ENCODE measurements at regions not wholly inside any gene's neighbourhood (a gene's known extent, or its start where the extent isn't known, plus 50 kb on each side); places are given as distances from the start of the nearest gene placed in this dataset.
"Not testable (repeated sequence)": the region's sequence is repeated elsewhere in the genome, so short reads cannot be mapped to it uniquely, and the experiment has no call there.

DNA sequence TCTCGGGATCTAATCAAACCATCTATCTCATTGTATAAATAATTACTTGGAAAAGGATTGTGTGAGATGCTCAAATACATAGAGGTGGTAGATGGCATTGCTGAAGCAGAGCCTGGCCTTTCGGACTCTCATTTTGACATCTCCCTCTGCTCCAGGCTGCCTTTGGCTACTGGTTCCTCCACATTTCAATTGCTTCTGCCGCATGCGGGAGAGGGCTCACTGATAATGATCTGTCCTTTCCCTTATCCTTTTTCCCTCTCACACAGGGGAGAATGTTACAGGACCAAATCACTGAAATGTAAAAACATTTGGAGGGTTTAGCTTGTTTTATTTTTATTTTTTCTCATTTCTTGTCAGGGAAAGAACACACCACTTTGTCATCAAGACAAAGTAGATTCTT lies 380.6 kb upstream of the UBE2E3 start:
- no peak for ATAC-seq
- H3K9me3 ChIP-seq = no peaks in the 10 kb centered on the region
- no peak overlapping the region for H3K4me3 ChIP-seq
- H3K27ac ChIP-seq = no peak overlapping the region
- no peaks in the 10 kb centered on the region for H3K36me3 ChIP-seq (replicated peaks in 1 of 2; ENCODE audit: insufficient read depth in 1 of 2, low read depth in 2 of 2)
- 60 to 68% methylated on average over 4 of the region's 4 CpGs for WGBS, 2 donors
- H3K27me3 ChIP-seq = no peaks in the 10 kb centered on the region
- DNase-seq = no peak
- TF ChIP-seq, protein P1, sequence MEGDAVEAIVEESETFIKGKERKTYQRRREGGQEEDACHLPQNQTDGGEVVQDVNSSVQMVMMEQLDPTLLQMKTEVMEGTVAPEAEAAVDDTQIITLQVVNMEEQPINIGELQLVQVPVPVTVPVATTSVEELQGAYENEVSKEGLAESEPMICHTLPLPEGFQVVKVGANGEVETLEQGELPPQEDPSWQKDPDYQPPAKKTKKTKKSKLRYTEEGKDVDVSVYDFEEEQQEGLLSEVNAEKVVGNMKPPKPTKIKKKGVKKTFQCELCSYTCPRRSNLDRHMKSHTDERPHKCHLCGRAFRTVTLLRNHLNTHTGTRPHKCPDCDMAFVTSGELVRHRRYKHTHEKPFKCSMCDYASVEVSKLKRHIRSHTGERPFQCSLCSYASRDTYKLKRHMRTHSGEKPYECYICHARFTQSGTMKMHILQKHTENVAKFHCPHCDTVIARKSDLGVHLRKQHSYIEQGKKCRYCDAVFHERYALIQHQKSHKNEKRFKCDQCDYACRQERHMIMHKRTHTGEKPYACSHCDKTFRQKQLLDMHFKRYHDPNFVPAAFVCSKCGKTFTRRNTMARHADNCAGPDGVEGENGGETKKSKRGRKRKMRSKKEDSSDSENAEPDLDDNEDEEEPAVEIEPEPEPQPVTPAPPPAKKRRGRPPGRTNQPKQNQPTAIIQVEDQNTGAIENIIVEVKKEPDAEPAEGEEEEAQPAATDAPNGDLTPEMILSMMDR (IDR thresholded peaks at IDR 0.05) = no peak
- TF ChIP-seq POLR2A (IDR thresholded peaks at IDR 0.05) = no peak
- intact Hi-C loops (cut with DNase I) = no loop called here
- no peaks in the 10 kb centered on the region for H3K4me1 ChIP-seq

DNA sequence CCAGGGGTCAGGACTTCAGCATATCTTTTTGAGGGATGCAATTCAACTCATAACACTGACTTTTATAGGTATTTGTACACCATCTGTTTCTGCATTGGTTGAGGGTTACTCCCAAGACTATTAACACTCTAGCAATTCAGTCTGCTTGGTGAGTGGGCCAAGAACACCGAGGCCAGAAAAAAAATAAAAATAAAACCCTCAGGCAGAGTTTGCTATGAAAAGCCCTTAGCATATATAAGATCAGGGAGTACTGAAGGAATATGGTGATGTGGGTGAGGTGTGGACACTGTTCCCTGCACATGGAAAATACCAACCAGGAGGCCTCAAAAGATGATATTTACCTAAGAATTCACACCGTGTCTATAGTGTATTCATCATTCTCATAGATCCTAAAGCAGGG lies 383.2 kb upstream of the UBE2E3 start:
- no peaks in the 10 kb centered on the region for H3K4me1 ChIP-seq
- DNase-seq = no peak
- 72 to 78% methylated on average over 2 of the region's 2 CpGs for WGBS, 2 donors
- no peaks in the 10 kb centered on the region for H3K36me3 ChIP-seq (replicated peaks in 1 of 2; ENCODE audit: insufficient read depth in 1 of 2, low read depth in 2 of 2)
- H3K27ac ChIP-seq = no peak overlapping the region
- H3K4me3 ChIP-seq = no peak overlapping the region
- no peak for ATAC-seq
- TF ChIP-seq POLR2A (IDR thresholded peaks at IDR 0.05) = no peak
- TF ChIP-seq, protein P1 (IDR thresholded peaks at IDR 0.05) = no peak
- H3K9me3 ChIP-seq = no peaks in the 10 kb centered on the region
- intact Hi-C loops (cut with DNase I) = no loop called here
- H3K27me3 ChIP-seq = no peaks in the 10 kb centered on the region

DNA sequence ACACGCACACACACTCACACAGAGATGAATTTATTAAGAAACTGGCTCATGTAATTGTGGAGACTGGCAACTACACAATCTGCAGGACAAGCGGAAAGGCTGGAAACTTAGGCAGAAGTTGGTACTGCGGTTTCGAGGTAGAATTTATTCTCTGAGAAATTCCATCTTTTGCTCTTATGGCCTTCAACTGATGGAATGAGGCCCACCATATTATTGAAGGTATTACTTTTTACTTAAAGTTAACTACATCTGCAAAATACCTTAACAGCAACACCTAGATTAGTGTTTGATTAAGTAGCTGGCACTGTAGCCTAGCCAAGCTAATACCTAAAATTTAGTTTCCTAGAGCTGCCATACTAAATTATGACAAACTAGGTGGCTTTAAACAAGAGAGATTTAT lies 384.0 kb upstream of the UBE2E3 start:
- 83 to 88% methylated on average over 4 of the region's 4 CpGs for whole genome bisulfite sequencing, 2 donors
- no peak overlapping the region for H3K27ac ChIP-seq
- TF ChIP-seq POLR2A (IDR thresholded peaks at IDR 0.05) = no peak
- TF ChIP-seq, protein P1 (IDR thresholded peaks at IDR 0.05) = no peak
- ATAC-seq (no peak), DNase-seq (no peak)
- H3K36me3 ChIP-seq (replicated peaks in 1 of 2; ENCODE audit: insufficient read depth in 1 of 2, low read depth in 2 of 2) = no peaks in the 10 kb centered on the region
- H3K4me3 ChIP-seq = no peak overlapping the region
- H3K4me1 ChIP-seq = no peaks in the 10 kb centered on the region
- no peaks in the 10 kb centered on the region for H3K9me3 ChIP-seq
- H3K27me3 ChIP-seq = no peaks in the 10 kb centered on the region
- intact Hi-C loops (cut with DNase I) = no loop called here

DNA sequence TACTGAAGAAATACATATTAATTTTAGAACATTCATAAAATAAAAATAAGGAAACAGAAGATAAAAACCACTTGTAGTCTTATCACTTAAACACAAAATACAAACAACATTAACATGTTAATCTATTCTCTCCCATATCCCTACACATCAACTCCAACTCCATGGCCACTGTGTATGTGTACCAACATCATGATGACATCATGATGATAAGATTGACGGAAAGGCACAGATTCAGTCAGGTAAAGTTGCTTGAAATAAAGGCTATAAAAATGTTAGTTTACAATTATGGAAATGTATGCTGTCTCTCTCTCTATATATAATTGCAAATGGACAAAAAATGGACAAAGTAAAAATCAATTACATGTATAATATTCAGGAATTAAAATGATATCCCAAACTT lies 388.5 kb upstream of the UBE2E3 start:
- intact Hi-C loops (cut with DNase I) = no loop called here
- 68% methylated on average over 1 of the region's 1 CpG for WGBS, 2 donors
- no peaks in the 10 kb centered on the region for H3K4me1 ChIP-seq
- H3K4me3 ChIP-seq = no peak overlapping the region
- DNase-seq (no peak), ATAC-seq (no peak)
- TF ChIP-seq, protein P1 (IDR thresholded peaks at IDR 0.05) = no peak
- TF ChIP-seq POLR2A (IDR thresholded peaks at IDR 0.05) = no peak
- H3K36me3 ChIP-seq (replicated peaks in 1 of 2; ENCODE audit: insufficient read depth in 1 of 2, low read depth in 2 of 2) = no peaks in the 10 kb centered on the region
- H3K27me3 ChIP-seq = no peaks in the 10 kb centered on the region
- no peaks in the 10 kb centered on the region for H3K9me3 ChIP-seq
- H3K27ac ChIP-seq = no peak overlapping the region

DNA sequence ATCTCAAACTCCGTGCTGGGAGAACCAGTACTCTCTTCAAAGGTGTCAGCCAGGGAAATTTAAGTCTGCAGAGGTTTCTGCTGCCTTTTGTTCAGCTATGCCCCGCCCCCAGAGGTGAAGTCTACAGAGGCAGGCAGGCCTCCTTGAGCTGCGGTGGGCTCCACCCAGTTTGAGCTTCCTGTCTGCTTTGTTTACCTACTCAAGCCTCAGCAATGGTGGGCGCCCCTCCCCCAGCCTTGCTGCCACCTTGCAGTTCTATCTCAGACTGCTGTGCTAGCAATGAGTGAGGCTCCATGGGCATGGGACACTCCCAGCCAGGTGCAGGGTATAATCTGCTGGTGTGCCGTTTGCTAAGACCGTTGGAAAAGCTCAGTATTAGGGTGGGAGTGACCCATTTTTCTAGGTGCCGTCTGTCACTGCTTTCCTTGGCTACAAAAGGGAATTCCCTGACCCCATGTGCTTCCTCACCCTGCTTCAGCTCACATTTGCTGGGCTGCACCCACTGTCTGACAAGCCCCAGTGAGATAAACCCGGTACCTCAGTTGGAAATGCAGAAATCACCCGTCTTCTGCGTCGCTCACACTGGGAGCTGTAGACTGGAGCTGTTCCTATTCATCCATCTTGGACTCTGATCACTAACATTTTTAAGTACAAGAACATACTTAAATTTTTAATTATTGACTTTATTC lies 389.2 kb upstream of the UBE2E3 start:
- H3K36me3 ChIP-seq (replicated peaks in 1 of 2; ENCODE audit: insufficient read depth in 1 of 2, low read depth in 2 of 2); H3K4me3 ChIP-seq; H3K27me3 ChIP-seq; intact Hi-C loops (cut with DNase I); H3K4me1 ChIP-seq; DNase-seq; H3K27ac ChIP-seq; H3K9me3 ChIP-seq; ATAC-seq: not testable (repeated sequence)
- 64 to 75% methylated on average over 9 to 11 of the region's 11 CpGs for WGBS, 2 donors
